Neural progenitor cell (in vitro differentiated cells): ENCODE measurements at regions not wholly inside any gene's neighbourhood (a gene's known extent, or its start where the extent isn't known, plus 50 kb on each side); places are given as distances from the start of the nearest gene placed in this dataset.
"Not testable (repeated sequence)": the region's sequence is repeated elsewhere in the genome, so short reads cannot be mapped to it uniquely, and the experiment has no call there.

ENCODE experiments used
- DNase-seq: peaks from one replicate; pipeline ENCODE4 v3.0.0-alpha.2; 2016; ENCODE audit warnings: low spot score
- H2AFZ ChIP-seq: fragments of 200-600 bp; sonication (generic); replicated peaks from 2 replicates; pipeline ENCODE4 v1.6.1; 2016; ENCODE audit warnings: antibody characterized with exemption
- H3F3A ChIP-seq: fragments of 200-600 bp; sonication (generic); 2 replicates; pipeline ENCODE4 v1.6.1; 2016; ENCODE audit warnings: antibody characterized with exemption, low read depth
- H3K27ac ChIP-seq: fragments of 200-600 bp; sonication (generic); 2 replicates; pipeline ENCODE4 v1.5.1; 2016; ENCODE audit warnings: mild to moderate bottlenecking
- H3K27me3 ChIP-seq: fragments of 200-600 bp; sonication (generic); 2 replicates; pipeline ENCODE4 v1.6.1; 2016; ENCODE audit warnings: mild to moderate bottlenecking, moderate library complexity
- H3K36me3 ChIP-seq: fragments of 200-600 bp; sonication (generic); 2 replicates; pipeline ENCODE4 v1.5.1; 2016
- H3K4me1 ChIP-seq: fragments of 200-600 bp; sonication (generic); 2 replicates; pipeline ENCODE4 v1.6.1; 2016; ENCODE audit warnings: mixed run types
- H3K4me2 ChIP-seq: fragments of 200-600 bp; sonication (generic); 2 replicates; pipeline ENCODE4 v1.6.1; 2016
- H3K4me3 ChIP-seq: fragments of 200-600 bp; sonication (generic); 2 replicates; pipeline ENCODE4 v1.5.1; 2016
- H3K79me2 ChIP-seq: fragments of 200-600 bp; sonication (generic); 2 replicates; pipeline ENCODE4 v1.6.1; 2016; ENCODE audit warnings: low read depth
- H3K9ac ChIP-seq: fragments of 200-600 bp; sonication (generic); 2 replicates; pipeline ENCODE4 v1.6.1; 2016
- H3K9me3 ChIP-seq: fragments of 200-600 bp; sonication (generic); 2 replicates; pipeline ENCODE4 v1.5.1; 2016; ENCODE audit warnings: low read depth
- H4K20me1 ChIP-seq: fragments of 200-600 bp; sonication (generic); 2 replicates; pipeline ENCODE4 v1.6.1; 2016; ENCODE audit warnings: low read depth
- H3K27ac Mint-ChIP-seq: 3 replicates; pipeline ENCODE4 v1.8.0; 2021; ENCODE audit warnings: mixed read lengths
- H3K27me3 Mint-ChIP-seq: 2 replicates; pipeline ENCODE4 v1.8.0; 2022; ENCODE audit warnings: low read depth, mild to moderate bottlenecking, inconsistent platforms, moderate library complexity, mixed read lengths; ENCODE audit not compliant: insufficient read depth
- H3K36me3 Mint-ChIP-seq: 3 replicates; pipeline ENCODE4 v1.8.0; 2021; ENCODE audit warnings: mixed read lengths
- H3K4me1 Mint-ChIP-seq: 3 replicates; pipeline ENCODE4 v1.8.0; 2021; ENCODE audit warnings: mixed read lengths
- H3K4me3 Mint-ChIP-seq: 3 replicates; pipeline ENCODE4 v1.8.0; 2021; ENCODE audit warnings: mild to moderate bottlenecking, moderate library complexity, mixed read lengths
- H3K9me3 Mint-ChIP-seq: 3 replicates; pipeline ENCODE4 v1.8.0; 2020; ENCODE audit warnings: mixed read lengths
- EZH2 ChIP-seq: fragments of 200-600 bp; sonication (generic); IDR thresholded peaks from 2 replicates; pipeline ENCODE4 v1.6.1; 2017; ENCODE audit warnings: antibody characterized with exemption, mild to moderate bottlenecking, moderate library complexity
- EZH2phosphoT487 ChIP-seq: fragments of 200-600 bp; sonication (generic); IDR thresholded peaks from 2 replicates; pipeline ENCODE4 v1.6.1; 2017; ENCODE audit warnings: antibody characterized with exemption
- TF ChIP-seq, protein P1 (sequence below): fragments of 200-600 bp; sonication (generic); IDR thresholded peaks from 2 replicates; pipeline ENCODE4 v1.5.1; 2017; ENCODE audit warnings: antibody characterized with exemption, mild to moderate bottlenecking

DNA sequence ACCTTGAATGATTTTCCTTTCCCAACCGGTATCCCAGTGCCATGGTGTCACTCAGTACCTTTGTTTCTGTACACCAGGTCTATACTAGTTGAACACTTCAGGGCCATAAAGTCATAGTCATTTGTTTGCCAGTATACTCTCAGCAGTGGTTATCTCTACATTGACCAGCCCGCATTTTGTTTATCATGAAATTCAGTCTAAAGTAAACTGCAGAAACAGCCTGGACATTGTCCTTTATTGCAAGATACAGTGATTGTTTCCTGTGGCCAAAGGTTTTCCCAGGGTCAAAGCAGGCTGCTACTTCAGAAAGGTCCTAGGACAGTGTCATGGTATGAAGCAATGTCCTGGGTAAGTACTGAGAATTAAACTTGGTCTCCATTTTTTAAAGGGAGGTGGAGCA is 407.4 kb downstream of the RWDD3 start:
- no peak overlapping the region for H3K27ac Mint-ChIP-seq
- H3K4me1 Mint-ChIP-seq = no peaks in the 10 kb centered on the region
- TF ChIP-seq, protein P1, sequence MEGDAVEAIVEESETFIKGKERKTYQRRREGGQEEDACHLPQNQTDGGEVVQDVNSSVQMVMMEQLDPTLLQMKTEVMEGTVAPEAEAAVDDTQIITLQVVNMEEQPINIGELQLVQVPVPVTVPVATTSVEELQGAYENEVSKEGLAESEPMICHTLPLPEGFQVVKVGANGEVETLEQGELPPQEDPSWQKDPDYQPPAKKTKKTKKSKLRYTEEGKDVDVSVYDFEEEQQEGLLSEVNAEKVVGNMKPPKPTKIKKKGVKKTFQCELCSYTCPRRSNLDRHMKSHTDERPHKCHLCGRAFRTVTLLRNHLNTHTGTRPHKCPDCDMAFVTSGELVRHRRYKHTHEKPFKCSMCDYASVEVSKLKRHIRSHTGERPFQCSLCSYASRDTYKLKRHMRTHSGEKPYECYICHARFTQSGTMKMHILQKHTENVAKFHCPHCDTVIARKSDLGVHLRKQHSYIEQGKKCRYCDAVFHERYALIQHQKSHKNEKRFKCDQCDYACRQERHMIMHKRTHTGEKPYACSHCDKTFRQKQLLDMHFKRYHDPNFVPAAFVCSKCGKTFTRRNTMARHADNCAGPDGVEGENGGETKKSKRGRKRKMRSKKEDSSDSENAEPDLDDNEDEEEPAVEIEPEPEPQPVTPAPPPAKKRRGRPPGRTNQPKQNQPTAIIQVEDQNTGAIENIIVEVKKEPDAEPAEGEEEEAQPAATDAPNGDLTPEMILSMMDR = no peak
- TF ChIP-seq EZH2 = no peak
- no peak for TF ChIP-seq EZH2phosphoT487
- no peaks in the 10 kb centered on the region for H3K9me3 Mint-ChIP-seq
- no peaks in the 10 kb centered on the region for H3K27me3 Mint-ChIP-seq
- no peak overlapping the region for H3K27ac ChIP-seq
- peaks cover 4% of the 10 kb centered on the region for H3K4me1 ChIP-seq
- H2AFZ ChIP-seq = no peak overlapping the region
- no peaks in the 10 kb centered on the region for H3K36me3 ChIP-seq
- H3K9ac ChIP-seq = no peak overlapping the region
- H3K9me3 ChIP-seq = no peaks in the 10 kb centered on the region
- H3F3A ChIP-seq = no peaks in the 10 kb centered on the region
- H3K4me2 ChIP-seq = no peak overlapping the region
- no peaks in the 10 kb centered on the region for H3K27me3 ChIP-seq
- H4K20me1 ChIP-seq = no peaks in the 10 kb centered on the region
- DNase-seq = no peak
- H3K79me2 ChIP-seq = no peaks in the 10 kb centered on the region
- no peaks in the 10 kb centered on the region for H3K36me3 Mint-ChIP-seq
- H3K4me3 ChIP-seq = no peak overlapping the region
- H3K4me3 Mint-ChIP-seq = no peak overlapping the region

DNA sequence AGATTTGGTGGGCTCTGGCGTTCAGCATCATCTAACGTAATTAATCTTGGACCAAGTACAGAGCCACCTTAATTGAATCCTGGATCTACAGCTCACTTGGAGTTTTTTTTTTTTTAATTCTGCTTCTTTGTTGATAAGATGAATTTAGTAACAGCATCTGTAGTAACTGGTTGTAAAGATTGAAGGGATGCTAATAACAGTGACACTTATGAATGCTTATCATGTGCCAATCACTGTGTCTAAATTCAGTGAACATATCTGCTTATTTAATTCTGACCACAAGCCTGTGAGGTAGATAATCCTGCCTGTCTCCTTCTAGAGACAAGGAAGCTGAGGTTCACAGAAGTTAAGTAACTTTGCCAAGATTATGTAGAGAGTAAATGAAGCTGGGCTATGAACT is 408.0 kb downstream of the RWDD3 start:
- H3K4me1 Mint-ChIP-seq = no peaks in the 10 kb centered on the region
- H3K4me3 Mint-ChIP-seq = no peak overlapping the region
- Histone ChIP-seq H3K27ac (no peak overlapping the region), H3K79me2 (no peaks in the 10 kb centered on the region), H3K4me2 (no peak overlapping the region), H3K27me3 (no peaks in the 10 kb centered on the region), H3K36me3 (no peaks in the 10 kb centered on the region), H3K4me3 (no peak overlapping the region), H3F3A (no peaks in the 10 kb centered on the region), H2AFZ (no peak overlapping the region), H3K9ac (no peak overlapping the region), H4K20me1 (no peaks in the 10 kb centered on the region), H3K9me3 (no peaks in the 10 kb centered on the region), H3K4me1 (peaks cover 4% of the 10 kb centered on the region)
- DNase-seq = no peak
- no peak overlapping the region for H3K27ac Mint-ChIP-seq
- no peak for TF ChIP-seq EZH2phosphoT487
- TF ChIP-seq EZH2 = no peak
- TF ChIP-seq, protein P1 = no peak
- no peaks in the 10 kb centered on the region for H3K27me3 Mint-ChIP-seq
- no peaks in the 10 kb centered on the region for H3K36me3 Mint-ChIP-seq
- no peaks in the 10 kb centered on the region for H3K9me3 Mint-ChIP-seq

DNA sequence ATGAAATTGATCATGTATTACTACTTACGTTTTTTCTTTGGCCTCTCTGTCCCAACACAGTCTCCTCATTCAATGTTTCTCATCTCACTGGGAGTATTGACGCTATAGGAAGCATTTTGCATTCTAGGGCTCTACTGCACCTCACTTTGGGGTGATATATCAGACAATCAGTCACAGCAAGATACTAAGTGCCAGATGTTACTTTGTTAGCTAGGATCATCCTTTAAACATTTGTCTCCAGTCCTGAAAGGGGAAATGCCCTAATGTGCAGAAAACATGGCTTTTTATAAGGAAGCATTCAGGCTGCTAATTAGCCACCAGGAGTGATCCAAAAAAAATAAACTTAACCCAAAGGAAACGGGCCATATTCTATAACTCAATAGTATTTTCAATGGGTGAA is 409.1 kb downstream of the RWDD3 start:
- Mint-ChIP-seq H3K4me3 (no peak overlapping the region), H3K27ac (no peak overlapping the region), H3K36me3 (no peaks in the 10 kb centered on the region), H3K27me3 (no peaks in the 10 kb centered on the region), H3K4me1 (no peaks in the 10 kb centered on the region), H3K9me3 (no peaks in the 10 kb centered on the region)
- Histone ChIP-seq H3F3A (no peaks in the 10 kb centered on the region), H3K4me3 (no peak overlapping the region), H3K79me2 (no peaks in the 10 kb centered on the region), H2AFZ (no peak overlapping the region), H3K4me1 (peaks cover 4% of the 10 kb centered on the region), H3K9ac (no peak overlapping the region), H4K20me1 (no peaks in the 10 kb centered on the region), H3K27ac (no peak overlapping the region), H3K27me3 (no peaks in the 10 kb centered on the region), H3K36me3 (no peaks in the 10 kb centered on the region), H3K9me3 (no peaks in the 10 kb centered on the region), H3K4me2 (peak overlapping the region; percentile 16)
- no peak for DNase-seq
- TF ChIP-seq, protein P1 = no peak
- no peak for TF ChIP-seq EZH2
- TF ChIP-seq EZH2phosphoT487 = no peak

DNA sequence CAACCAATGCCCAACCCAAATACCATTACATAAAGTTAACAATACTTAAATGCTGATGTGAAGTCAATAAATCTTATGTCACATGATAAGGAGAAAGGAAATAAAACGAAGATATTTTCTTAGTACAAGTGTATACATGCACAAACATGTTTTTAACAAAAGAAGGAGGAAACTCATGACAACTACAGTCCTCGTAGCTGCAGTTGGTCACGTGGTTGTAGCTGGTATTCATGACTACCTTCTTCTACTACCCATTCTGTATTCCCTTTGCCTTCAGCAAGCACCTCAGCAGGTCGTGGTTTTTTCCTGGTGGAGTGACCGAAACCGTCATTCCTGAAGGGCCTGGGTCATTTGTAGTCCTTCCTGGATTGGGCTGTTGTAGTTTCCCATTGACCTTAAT is 411.1 kb downstream of the RWDD3 start:
- not testable (repeated sequence) for H3K36me3 Mint-ChIP-seq, H2AFZ ChIP-seq, H3K4me1 Mint-ChIP-seq, H4K20me1 ChIP-seq, H3K4me3 ChIP-seq, H3K4me1 ChIP-seq, H3K27ac Mint-ChIP-seq, H3K27me3 ChIP-seq, H3K27ac ChIP-seq, H3F3A ChIP-seq, DNase-seq, H3K9me3 ChIP-seq, H3K36me3 ChIP-seq, H3K9me3 Mint-ChIP-seq, H3K4me3 Mint-ChIP-seq, H3K9ac ChIP-seq, H3K4me2 ChIP-seq, H3K27me3 Mint-ChIP-seq, H3K79me2 ChIP-seq
